ENCODE measurements at regions not wholly inside any gene's neighbourhood (a gene's known extent, or its start where the extent isn't known, plus 50 kb on each side); places are given as distances from the start of the nearest gene placed in this dataset.

GRCh38 chr7:67571026-67571545 lies 574.5 kb downstream of the TYW1 start:
- H3K9me3 Mint-ChIP-seq (ENCODE audit: unreplicated experiment): peaks cover 6% of the 10 kb centered on the region
- Histone ChIP-seq H2AFZ (ENCODE audit: low read depth, low read length) (no peak overlapping the region), H3K27ac (ENCODE audit: low read depth, low read length) (no peak overlapping the region), H3K9me3 (ENCODE audit: insufficient read depth, low read depth, low read length) (no peaks in the 10 kb centered on the region), H3K79me2 (ENCODE audit: insufficient read depth, low read length) (no peaks in the 10 kb centered on the region), H3K36me3 (ENCODE audit: insufficient read depth, low read length) (no peaks in the 10 kb centered on the region), H3K4me2 (ENCODE audit: low read length) (no peak overlapping the region), H3K9ac (ENCODE audit: low read length) (no peak overlapping the region), H3K4me1 (ENCODE audit: insufficient read depth, low read length) (no peaks in the 10 kb centered on the region), H3K27me3 (ENCODE audit: insufficient read depth, low read length) (no peaks in the 10 kb centered on the region), H4K20me1 (ENCODE audit: insufficient read depth, low read length) (no peaks in the 10 kb centered on the region), H3K4me3 (ENCODE audit: insufficient read depth, low read depth, low read length) (no peak overlapping the region)
- H3K4me1 Mint-ChIP-seq (ENCODE audit: low read depth, unreplicated experiment): no peaks in the 10 kb centered on the region
- peaks cover 2% of the 10 kb centered on the region for H3K36me3 Mint-ChIP-seq (ENCODE audit: low read depth, unreplicated experiment)
- H3K27me3 Mint-ChIP-seq (ENCODE audit: low read depth, unreplicated experiment): no peaks in the 10 kb centered on the region
- H3K27ac Mint-ChIP-seq (ENCODE audit: unreplicated experiment): no peak overlapping the region
- no peak for TF ChIP-seq CTCF (IDR thresholded peaks at IDR 0.05; ENCODE audit: insufficient read depth, low read depth, low read length)
- no peak for TF ChIP-seq EZH2 (IDR thresholded peaks at IDR 0.05; ENCODE audit: insufficient read depth, low read length)
- DNase-seq (ENCODE audit: low read depth) (no peak), FAIRE-seq (no peak)
- no peak overlapping the region for H3K4me3 Mint-ChIP-seq (ENCODE audit: unreplicated experiment)

- Mint-ChIP-seq H3K27ac (ENCODE audit: unreplicated experiment) (no peak overlapping the region), H3K36me3 (ENCODE audit: low read depth, unreplicated experiment) (peaks cover 2% of the 10 kb centered on the region)
Observed at GRCh38 chr7:67573639-67574038, 577.0 kb downstream of the TYW1 start.

More at GRCh38 chr7:67573639-67574038, 577.0 kb downstream of the TYW1 start:
- Histone ChIP-seq H3K27me3 (ENCODE audit: insufficient read depth, low read length) (no peaks in the 10 kb centered on the region), H3K79me2 (ENCODE audit: insufficient read depth, low read length) (no peaks in the 10 kb centered on the region), H2AFZ (ENCODE audit: low read depth, low read length) (no peak overlapping the region), H3K4me2 (ENCODE audit: low read length) (no peak overlapping the region), H3K4me3 (ENCODE audit: insufficient read depth, low read depth, low read length) (no peak overlapping the region), H3K9ac (ENCODE audit: low read length) (no peak overlapping the region), H4K20me1 (ENCODE audit: insufficient read depth, low read length) (no peaks in the 10 kb centered on the region), H3K4me1 (ENCODE audit: insufficient read depth, low read length) (no peaks in the 10 kb centered on the region), H3K27ac (ENCODE audit: low read depth, low read length) (no peak overlapping the region), H3K36me3 (ENCODE audit: insufficient read depth, low read length) (no peaks in the 10 kb centered on the region), H3K9me3 (ENCODE audit: insufficient read depth, low read depth, low read length) (no peaks in the 10 kb centered on the region)
- H3K9me3 Mint-ChIP-seq (ENCODE audit: unreplicated experiment): peaks cover 6% of the 10 kb centered on the region
- no peak overlapping the region for H3K4me3 Mint-ChIP-seq (ENCODE audit: unreplicated experiment)
- no peak for DNase-seq (ENCODE audit: low read depth)
- FAIRE-seq: no peak
- no peak for TF ChIP-seq CTCF (IDR thresholded peaks at IDR 0.05; ENCODE audit: insufficient read depth, low read depth, low read length)
- TF ChIP-seq EZH2 (IDR thresholded peaks at IDR 0.05; ENCODE audit: insufficient read depth, low read length): no peak
- H3K27me3 Mint-ChIP-seq (ENCODE audit: low read depth, unreplicated experiment): no peaks in the 10 kb centered on the region
- H3K4me1 Mint-ChIP-seq (ENCODE audit: low read depth, unreplicated experiment): no peaks in the 10 kb centered on the region

All from astrocyte (in vitro differentiated cells and primary cell).